HepG2 (cell line): ENCODE measurements at regions not wholly inside any gene's neighbourhood (a gene's known extent, or its start where the extent isn't known, plus 50 kb on each side); places are given as distances from the start of the nearest gene placed in this dataset.

Experiments
- ATAC-seq: fragments of 200-7000 bp; cut with Tn5 transposase; 3 replicates; pipeline ENCODE4 v1.9.1; 2020; ENCODE audit warnings: mild to moderate bottlenecking, moderate library complexity
- BruUV-seq: library from RNA; stranded (reverse); fragments of 400-500 nt; replicated peaks from 2 replicates; lab custom pipeline; 2021; lab: Mats Ljungman, UMichigan
- CTCF ChIA-PET: fragments of 300-600 bp; formaldehyde crosslinking; extraction: SDS; loops from one replicate; lab custom pipeline; 2021; ENCODE audit warnings: low total read pairs, inconsistent platforms, low intra/inter-chr PET ratio; lab: Yijun Ruan, JAX
- POLR2A ChIA-PET: fragments of 350-600 bp; sonication (Branson Sonifier 250); formaldehyde crosslinking; loops from one replicate; lab custom pipeline; 2020; ENCODE audit warnings: antibody characterized with exemption, inconsistent platforms; lab: Yijun Ruan, JAX
- DNase-seq: peaks from one replicate; pipeline ENCODE4 v3.0.0-alpha.2; 2015; ENCODE audit warnings: low spot score
- FAIRE-seq: peaks from 3 replicates; lab custom pipeline; 2011; peaks lifted over from hg19 to GRCh38; lab: Jason Lieb, UNC
- H2AFZ ChIP-seq: one replicate; pipeline ENCODE4 v1.6.1; 2011; ENCODE audit warnings: low read length, inconsistent platforms
- H3K27ac ChIP-seq: fragments of 300-600 bp; 3 replicates; pipeline ENCODE4 v1.8.0; 2011; ENCODE audit warnings: mixed run types, mild to moderate bottlenecking, mixed read lengths, low read length, inconsistent platforms; ENCODE audit not compliant: insufficient read depth; ENCODE audit errors: extremely low read length
- H3K27me3 ChIP-seq, 2 experiments: fragments of 200-600 bp in 1 of 2; 2 replicates in 1 of 2; 3 replicates in 1 of 2; pipeline versions ENCODE4 v1.6.0 to v1.8.0; 2011; ENCODE audit warnings: low read length in 2 of 2, mild to moderate bottlenecking in 2 of 2, moderate library complexity in 2 of 2, inconsistent platforms in 1 of 2; ENCODE audit not compliant: insufficient read depth in 2 of 2, control insufficient read depth in 1 of 2
- H3K36me3 ChIP-seq, 2 experiments: fragments of 200-600 bp in 1 of 2; replicated peaks in 1 of 2; 2 replicates in 1 of 2; 3 replicates in 1 of 2; pipeline versions ENCODE4 v1.5.1 to v1.8.0; 2011; ENCODE audit warnings: low read length in 2 of 2, inconsistent platforms in 1 of 2; ENCODE audit not compliant: insufficient read depth in 2 of 2, control insufficient read depth in 1 of 2
- H3K4me1 ChIP-seq: 2 replicates; pipeline ENCODE4 v1.5.1; 2012; ENCODE audit warnings: low read length, inconsistent platforms; ENCODE audit not compliant: insufficient read depth
- H3K4me2 ChIP-seq: 2 replicates; pipeline ENCODE4 v1.6.0; 2011; ENCODE audit warnings: low read depth, low read length, inconsistent platforms
- H3K4me3 ChIP-seq, 3 experiments: fragments of 200-600 bp in 1 of 3; sonication (generic), shearing (Covaris generic) in 1 of 3; replicated peaks in 1 of 3; 2 replicates each; pipeline ENCODE4 v1.5.1; 2011 to 2016; ENCODE audit warnings: low read length in 3 of 3, inconsistent platforms in 2 of 3, low read depth in 2 of 3, mild to moderate bottlenecking in 2 of 3, control low read depth in 1 of 3, mixed read lengths in 1 of 3; ENCODE audit not compliant: insufficient read depth in 1 of 3
- H3K79me2 ChIP-seq: one replicate; pipeline ENCODE4 v1.6.1; 2011; ENCODE audit warnings: low read length, inconsistent platforms; ENCODE audit not compliant: insufficient read depth
- H3K9ac ChIP-seq: 2 replicates; pipeline ENCODE4 v1.6.0; 2011; ENCODE audit warnings: mild to moderate bottlenecking, low read depth, low read length, inconsistent platforms; ENCODE audit not compliant: insufficient read depth
- H3K9me3 ChIP-seq: 2 replicates; pipeline ENCODE4 v1.5.1; 2012; ENCODE audit warnings: mild to moderate bottlenecking, low read length
- H4K20me1 ChIP-seq: 2 replicates; pipeline ENCODE4 v1.6.0; 2011; ENCODE audit warnings: inconsistent platforms, mild to moderate bottlenecking, low read length, moderate library complexity; ENCODE audit not compliant: insufficient read depth
- EEA1 ChIP-seq: sonication (generic); formaldehyde crosslinking; IDR thresholded peaks from 2 replicates; pipeline ENCODE4 v1.5.1; 2020; ENCODE audit warnings: mild to moderate bottlenecking, missing genetic modification reagents, borderline replicate concordance
- FOXA1 ChIP-seq, 2 experiments: fragments of 450-650 bp in 1 of 2; sonication (generic) in 1 of 2; formaldehyde crosslinking in 1 of 2; IDR thresholded peaks; 2 replicates each; pipeline versions ENCODE4 v1.4.0 to v1.6.1; 2016 to 2020; ENCODE audit warnings: missing genetic modification reagents in 1 of 2
- GRHL1 ChIP-seq: sonication (generic); formaldehyde crosslinking; conservative IDR thresholded peaks from 2 replicates; pipeline ENCODE4 v1.8.0; 2022; ENCODE audit warnings: missing genetic modification reagents
- NFIC ChIP-seq: IDR thresholded peaks from 2 replicates; pipeline ENCODE4 v1.6.1; 2012; ENCODE audit warnings: mild to moderate bottlenecking, low read length, inconsistent platforms
- RXRA ChIP-seq: sonication (generic); formaldehyde crosslinking; IDR thresholded peaks from 2 replicates; pipeline ENCODE4 v1.5.1; 2020; ENCODE audit warnings: missing genetic modification reagents
- SRF ChIP-seq: IDR thresholded peaks from 2 replicates; pipeline ENCODE4 v1.6.1; 2011; ENCODE audit warnings: mild to moderate bottlenecking, low read depth, low read length, moderate library complexity
- TRAFD1 ChIP-seq: sonication (generic); formaldehyde crosslinking; IDR thresholded peaks from 2 replicates; pipeline ENCODE4 v1.5.1; 2020; ENCODE audit warnings: missing genetic modification reagents, mild to moderate bottlenecking, borderline replicate concordance
- ZFP36L2 ChIP-seq: sonication (generic); formaldehyde crosslinking; IDR thresholded peaks from 2 replicates; pipeline ENCODE4 v1.4.0; 2020; ENCODE audit warnings: missing genetic modification reagents
- ZFX ChIP-seq: sonication (generic); formaldehyde crosslinking; IDR thresholded peaks from 2 replicates; pipeline ENCODE4 v1.4.0; 2020; ENCODE audit warnings: mild to moderate bottlenecking, low read depth, missing genetic modification reagents, moderate library complexity
- ZNF367 ChIP-seq: sonication (generic); formaldehyde crosslinking; IDR thresholded peaks from 2 replicates; pipeline ENCODE4 v1.4.0; 2020; ENCODE audit warnings: missing genetic modification reagents, borderline replicate concordance
- ZNF501 ChIP-seq: sonication (generic); formaldehyde crosslinking; IDR thresholded peaks from 2 replicates; pipeline ENCODE4 v1.5.1; 2020; ENCODE audit warnings: mild to moderate bottlenecking, moderate library complexity, missing genetic modification reagents
- ZNF546 ChIP-seq: sonication (generic); formaldehyde crosslinking; conservative IDR thresholded peaks from 2 replicates; pipeline ENCODE4 v1.8.1; 2023; ENCODE audit warnings: mild to moderate bottlenecking, missing genetic modification reagents
- WGBS: methylation state at CpG from one replicate; pipeline ENCODE4 v1.1.6; 2017; ENCODE audit warnings: low lambda C conversion rate; 5-methylcytosine and 5-hydroxymethylcytosine counted together
- in situ Hi-C: cut with HindIII; loops from 2 replicates; pipeline ENCODE4 v1.10.0; 2017; ENCODE audit warnings: low pct_unique_long_range_greater_than_20kb; ENCODE audit not compliant: extremely low pct_ligation_motif_present
- intact Hi-C: fragments of 100-400 bp; cut with micrococcal nuclease; formaldehyde crosslinking; loops from one replicate; pipeline ENCODE4 v1.10.0; 2022; ENCODE audit not compliant: unreplicated experiment

GRCh38 chr6:22073516-22074198, 223.2 kb downstream of the PRL start:
- TF ChIP-seq RXRA (no peak), GRHL1 (CRISPR knock-in tag) (no peak), ZNF546 (CRISPR knock-in tag) (no peak)
- 8% methylated on average over 4 of the region's 4 CpGs for WGBS
- Histone ChIP-seq H3K4me2 (no peak overlapping the region), H3K4me3 (no peak overlapping the region), H3K27me3 (no peaks in the 10 kb centered on the region), H3K36me3 (no peaks in the 10 kb centered on the region), H3K27ac (no peak overlapping the region), H3K79me2 (no peaks in the 10 kb centered on the region), H3K9me3 (no peaks in the 10 kb centered on the region), H3K4me1 (no peaks in the 10 kb centered on the region), H3K9ac (no peak overlapping the region), H4K20me1 (no peaks in the 10 kb centered on the region), H2AFZ (no peak overlapping the region)
- intact Hi-C loops (no loop called here), in situ Hi-C loops (no loop called here)
- POLR2A ChIA-PET, result no interaction called here
- ATAC-seq, result no peak
- CTCF ChIA-PET, result no interaction called here
- BruUV-seq, result no TSS peak
- FAIRE-seq, result no peak
- DNase-seq, result no peak

- no peak for FAIRE-seq
- TF ChIP-seq ZNF367 (no peak), TRAFD1 (CRISPR knock-in tag) (no peak), ZFP36L2 (CRISPR knock-in tag) (no peak), ZFX (CRISPR knock-in tag) (no peak), SRF (no peak), ZNF501 (CRISPR knock-in tag) (no peak), FOXA1 (IDR thresholded peaks at IDR 0.05) (no peak), FOXA1 (CRISPR knock-in tag; IDR thresholded peaks at IDR 0.05) (no peak), NFIC (no peak), EEA1 (no peak)
Measured at GRCh38 chr6:22078288-22078687, 218.5 kb downstream of the PRL start.

More at GRCh38 chr6:22078288-22078687, 218.5 kb downstream of the PRL start:
- Histone ChIP-seq H3K4me3 (no peak overlapping the region), H3K4me1 (no peaks in the 10 kb centered on the region), H3K36me3 (no peaks in the 10 kb centered on the region), H3K27ac (no peak overlapping the region), H3K4me2 (no peak overlapping the region), H2AFZ (no peak overlapping the region), H3K27me3 (no peaks in the 10 kb centered on the region), H3K9ac (no peak overlapping the region), H3K79me2 (no peaks in the 10 kb centered on the region), H4K20me1 (no peaks in the 10 kb centered on the region), H3K9me3 (0 out of 2 replicates have a peak, but pooled peaks cover 7% of the 10 kb centered on the region)
- DNase-seq (no peak), ATAC-seq (no peak)
- intact Hi-C loops (no loop called here), in situ Hi-C loops (no loop called here)
- ChIA-PET POLR2A (no interaction called here), CTCF (no interaction called here)
- BruUV-seq, result no TSS peak
- WGBS, result 4% methylated on average over 1 of the region's 1 CpG
